IMR-90 (cell line): ENCODE measurements at regions not wholly inside any gene's neighbourhood (a gene's known extent, or its start where the extent isn't known, plus 50 kb on each side); places are given as distances from the start of the nearest gene placed in this dataset.

Source experiments
- ATAC-seq: fragments of 200-7000 bp; cut with Tn5 transposase; 2 replicates; pipeline ENCODE4 v1.9.1; 2020; ENCODE audit warnings: low read depth, mild to moderate bottlenecking, moderate library complexity
- BruUV-seq: library from RNA; stranded (reverse); fragments of 400-500 nt; replicated peaks from 2 replicates; lab custom pipeline; 2021; lab: Mats Ljungman, UMichigan
- CTCF ChIA-PET: fragments of 300-600 bp; formaldehyde crosslinking; extraction: SDS; loops from one replicate; lab custom pipeline; 2021; ENCODE audit warnings: antibody characterized with exemption; lab: Yijun Ruan, JAX
- POLR2A ChIA-PET: fragments of 300-600 bp; sonication (Branson Sonifier 250); formaldehyde crosslinking; loops from one replicate; lab custom pipeline; 2022; ENCODE audit warnings: antibody characterized with exemption; ENCODE audit not compliant: unreplicated experiment; lab: Charles Lee
- DNase-seq: peaks from one replicate; pipeline ENCODE4 v3.0.0; 2013
- H2AFZ ChIP-seq: replicated peaks from 2 replicates; pipeline ENCODE3; 2013; ENCODE audit warnings: low read length, mild to moderate bottlenecking; ENCODE audit not compliant: poor library complexity
- H2AK5ac ChIP-seq: 2 replicates; pipeline ENCODE4 v1.6.1; 2013; ENCODE audit warnings: low read depth, low read length, inconsistent platforms
- H2AK9ac ChIP-seq: replicated peaks from 2 replicates; pipeline ENCODE3; 2013; ENCODE audit warnings: mild to moderate bottlenecking, low read depth, low read length, moderate library complexity; ENCODE audit not compliant: poor library complexity
- H2BK120ac ChIP-seq: 2 replicates; pipeline ENCODE4 v1.6.1; 2013; ENCODE audit warnings: low read depth, low read length, inconsistent platforms
- H2BK15ac ChIP-seq: 3 replicates; pipeline ENCODE4 v1.6.1; 2013; ENCODE audit warnings: low read depth, low read length, inconsistent platforms
- H2BK20ac ChIP-seq: 2 replicates; pipeline ENCODE4 v1.6.1; 2013; ENCODE audit warnings: low read depth, mild to moderate bottlenecking, inconsistent platforms, low read length, moderate library complexity
- H2BK5ac ChIP-seq: 2 replicates; pipeline ENCODE4 v1.6.1; 2013; ENCODE audit warnings: mild to moderate bottlenecking, low read depth, low read length, inconsistent platforms; ENCODE audit not compliant: poor library complexity, severe bottlenecking
- H3K14ac ChIP-seq: replicated peaks from 2 replicates; pipeline ENCODE4 v1.6.1; 2013; ENCODE audit warnings: low read depth, low read length, inconsistent platforms
- H3K18ac ChIP-seq: 2 replicates; pipeline ENCODE4 v1.6.1; 2013; ENCODE audit warnings: low read depth, low read length, control low read depth
- H3K23ac ChIP-seq: 2 replicates; pipeline ENCODE4 v1.6.1; 2013; ENCODE audit warnings: low read depth, low read length, inconsistent platforms
- H3K27ac ChIP-seq: 2 replicates; pipeline ENCODE4 v1.5.1; 2013; ENCODE audit warnings: mild to moderate bottlenecking, control low read depth, low read length; ENCODE audit not compliant: insufficient read depth
- H3K27me3 ChIP-seq: 2 replicates; pipeline ENCODE4 v1.6.1; 2013; ENCODE audit warnings: low read length; ENCODE audit not compliant: control insufficient read depth, insufficient read depth
- H3K36me3 ChIP-seq: 2 replicates; pipeline ENCODE4 v1.6.1; 2013; ENCODE audit warnings: low read length, mixed read lengths; ENCODE audit not compliant: control insufficient read depth, insufficient read depth
- H3K4ac ChIP-seq: 2 replicates; pipeline ENCODE4 v1.6.1; 2013; ENCODE audit warnings: low read depth, low read length, inconsistent platforms
- H3K4me1 ChIP-seq: 2 replicates; pipeline ENCODE4 v1.6.1; 2013; ENCODE audit warnings: low read length, mixed read lengths; ENCODE audit not compliant: control insufficient read depth, insufficient read depth
- H3K4me2 ChIP-seq: 2 replicates; pipeline ENCODE4 v1.6.1; 2013; ENCODE audit warnings: low read depth, mild to moderate bottlenecking, control low read depth, low read length, moderate library complexity
- H3K4me3 ChIP-seq: 2 replicates; pipeline ENCODE4 v1.5.1; 2013; ENCODE audit warnings: low read depth, mild to moderate bottlenecking, control low read depth, low read length, moderate library complexity; ENCODE audit not compliant: insufficient read depth
- H3K56ac ChIP-seq: 2 replicates; pipeline ENCODE4 v1.6.1; 2013; ENCODE audit warnings: low read length, inconsistent platforms; ENCODE audit not compliant: insufficient read depth; ENCODE audit errors: extremely low read depth
- H3K79me1 ChIP-seq, 2 experiments: 2 replicates each; pipeline ENCODE4 v1.6.1; 2013; ENCODE audit warnings: low read length in 2 of 2, inconsistent platforms in 1 of 2, low read depth in 1 of 2
- H3K9ac ChIP-seq: 2 replicates; pipeline ENCODE4 v1.6.1; 2013; ENCODE audit warnings: low read depth, low read length, control low read depth
- H3K9me1 ChIP-seq: 2 replicates; pipeline ENCODE4 v1.6.1; 2013; ENCODE audit warnings: low read length, inconsistent platforms; ENCODE audit not compliant: insufficient read depth
- H3K9me3 ChIP-seq: 2 replicates; pipeline ENCODE4 v1.6.1; 2013; ENCODE audit warnings: low read length; ENCODE audit not compliant: control insufficient read depth, insufficient read depth
- H4K20me1 ChIP-seq: 2 replicates; pipeline ENCODE4 v1.6.1; 2013; ENCODE audit warnings: low read length, inconsistent platforms; ENCODE audit not compliant: insufficient read depth
- H4K5ac ChIP-seq: 2 replicates; pipeline ENCODE4 v1.6.1; 2013; ENCODE audit warnings: mild to moderate bottlenecking, low read depth, low read length, control low read depth
- H4K8ac ChIP-seq, 2 experiments: 2 replicates each; pipeline ENCODE4 v1.6.1; 2013; ENCODE audit warnings: low read depth in 2 of 2, low read length in 2 of 2, control low read depth in 1 of 2, inconsistent platforms in 1 of 2
- H4K91ac ChIP-seq: 2 replicates; pipeline ENCODE4 v1.6.1; 2013; ENCODE audit warnings: low read depth, low read length, inconsistent platforms; ENCODE audit not compliant: insufficient read depth
- MXI1 ChIP-seq: IDR thresholded peaks from 2 replicates; pipeline ENCODE4 v1.6.1; 2012; ENCODE audit warnings: low read depth, mild to moderate bottlenecking, low read length, moderate library complexity, borderline replicate concordance
- NFE2L2 ChIP-seq: fragments of 150-350 bp; IDR thresholded peaks from 2 replicates; pipeline ENCODE4 v1.6.1; 2016; ENCODE audit warnings: low read depth, mild to moderate bottlenecking, low read length
- RCOR1 ChIP-seq: IDR thresholded peaks from 2 replicates; pipeline ENCODE4 v1.6.1; 2012; ENCODE audit warnings: mild to moderate bottlenecking, low read length, improper control_type of control experiment; ENCODE audit not compliant: insufficient replicate concordance
- whole genome bisulfite sequencing, 2 experiments: methylation state at CpG; one replicate each; pipeline versions ENCODE4 v1.1.5 to v1.1.7; 2013; ENCODE audit warnings: missing lambda C conversion rate in 2 of 2; ENCODE audit not compliant: insufficient read length in 1 of 2; ENCODE audit errors: extremely low coverage in 2 of 2; 5-methylcytosine and 5-hydroxymethylcytosine counted together
- dilution Hi-C: fragments of 300-500 bp; cut with HindIII; formaldehyde crosslinking; loops from one replicate; pipeline ENCODE4 v1.14.3; 2018; ENCODE audit warnings: low sequenced_read_pairs; ENCODE audit not compliant: unreplicated experiment
- in situ Hi-C: fragments of 300-500 bp; cut with MboI; formaldehyde crosslinking; loops from 3 replicates; pipeline ENCODE4 v1.14.3; 2019; ENCODE audit warnings: low sequenced_read_pairs, inconsistent platforms, mixed read lengths
- intact Hi-C: fragments of 100-400 bp; cut with micrococcal nuclease; formaldehyde crosslinking; loops from 2 replicates; pipeline ENCODE4 v1.10.0; 2022
- TF ChIP-seq, protein P1 (sequence below): fragments of 150-350 bp; IDR thresholded peaks from 2 replicates; pipeline ENCODE4 v1.6.1; 2016; ENCODE audit warnings: low read depth, mild to moderate bottlenecking, low read length, moderate library complexity, borderline replicate concordance

DNA sequence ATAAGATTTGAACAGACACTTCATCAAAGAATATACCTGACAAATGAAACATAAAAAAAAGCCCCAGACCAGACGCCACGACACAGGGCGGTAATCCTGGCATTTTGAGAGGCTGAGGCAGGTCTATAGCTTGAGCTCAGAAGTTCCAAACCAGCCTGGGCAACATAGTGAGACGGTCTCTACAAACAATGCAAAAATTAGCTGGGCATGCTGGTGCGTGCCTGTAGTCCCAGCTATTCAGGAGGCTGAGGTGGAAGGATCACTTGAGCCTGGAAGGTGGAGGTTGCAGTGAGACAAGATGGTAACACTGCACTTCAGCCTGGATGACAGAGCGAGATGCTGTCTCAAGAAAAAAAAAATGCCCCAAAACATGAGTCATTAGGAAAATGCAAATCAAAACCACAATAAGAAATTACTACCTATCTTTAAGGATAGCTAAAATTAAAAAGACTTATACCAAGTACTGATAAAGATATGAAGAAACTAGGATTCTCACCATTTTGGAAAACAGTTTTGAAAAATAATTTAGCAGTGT, 91.7 kb upstream of the GRAMD1B start:
- dilution Hi-C loops: no loop called here
- intact Hi-C loops: no loop called here
- Histone ChIP-seq H3K27ac (no peak overlapping the region), H3K14ac (no peak overlapping the region), H2BK15ac (no peak overlapping the region), H3K18ac (no peak overlapping the region), H4K20me1 (no peaks in the 10 kb centered on the region), H2AK5ac (no peak overlapping the region), H3K9ac (no peak overlapping the region), H3K4me1 (no peaks in the 10 kb centered on the region), H3K9me1 (no peaks in the 10 kb centered on the region), H3K4me2 (no peak overlapping the region), H2BK20ac (no peak overlapping the region), H3K36me3 (no peaks in the 10 kb centered on the region), H3K4ac (no peak overlapping the region), H2AFZ (no peak overlapping the region), H2BK5ac (no peak overlapping the region), H4K91ac (no peak overlapping the region), H3K79me1 (no peaks in the 10 kb centered on the region), H3K56ac (no peak overlapping the region), H3K9me3 (no peaks in the 10 kb centered on the region), H3K23ac (no peak overlapping the region), H4K5ac (no peak overlapping the region), H4K8ac (no peak overlapping the region), H3K27me3 (peaks cover 25% of the 10 kb centered on the region), H3K4me3 (no peak overlapping the region), H2BK120ac (no peak overlapping the region), H2AK9ac (no peak overlapping the region)
- TF ChIP-seq MXI1 (no peak), RCOR1 (no peak), NFE2L2 (no peak)
- TF ChIP-seq, protein P1, sequence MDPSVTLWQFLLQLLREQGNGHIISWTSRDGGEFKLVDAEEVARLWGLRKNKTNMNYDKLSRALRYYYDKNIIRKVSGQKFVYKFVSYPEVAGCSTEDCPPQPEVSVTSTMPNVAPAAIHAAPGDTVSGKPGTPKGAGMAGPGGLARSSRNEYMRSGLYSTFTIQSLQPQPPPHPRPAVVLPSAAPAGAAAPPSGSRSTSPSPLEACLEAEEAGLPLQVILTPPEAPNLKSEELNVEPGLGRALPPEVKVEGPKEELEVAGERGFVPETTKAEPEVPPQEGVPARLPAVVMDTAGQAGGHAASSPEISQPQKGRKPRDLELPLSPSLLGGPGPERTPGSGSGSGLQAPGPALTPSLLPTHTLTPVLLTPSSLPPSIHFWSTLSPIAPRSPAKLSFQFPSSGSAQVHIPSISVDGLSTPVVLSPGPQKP: no peak
- 76% methylated on average over 4 of the region's 6 CpGs; no CpG with 5 or more reads in 1 of the 2 experiments for WGBS, 2 experiments
- in situ Hi-C loops: no loop called here
- no peak for DNase-seq
- ATAC-seq: no peak
- CTCF ChIA-PET: interaction anchor here (0.8 kb wide), 1 partner anchor 69 kb away, joined by 4 read pairs; no protein-coding TSS in a partner anchor
- POLR2A ChIA-PET: no interaction called here
- no TSS peak for BruUV-seq
